CD4-positive, CD25-positive, alpha-beta regulatory T cell (primary cell): ENCODE measurements at regions not wholly inside any gene's neighbourhood (a gene's known extent, or its start where the extent isn't known, plus 50 kb on each side); places are given as distances from the start of the nearest gene placed in this dataset.

Source experiments
- ATAC-seq, 2 donors: fragments of 150-1000 bp; cut with Tn5 transposase; one replicate each; pipeline ENCODE4 v1.10.0; 2021; ENCODE audit warnings: low read depth in 2 of 2, moderate number of reproducible peaks in 2 of 2, moderate library complexity in 1 of 2
- DNase-seq, 3 donors: peaks; one replicate each; pipeline versions ENCODE4 v3.0.0 to v3.0.0-alpha.2; 2012 to 2022; ENCODE audit warnings: mixed read lengths in 1 of 3
- H3K27ac ChIP-seq: one replicate; pipeline ENCODE4 v1.7.0; 2013; ENCODE audit warnings: mild to moderate bottlenecking, low read length; ENCODE audit not compliant: insufficient read depth, poor library complexity, severe bottlenecking
- H3K27me3 ChIP-seq: one replicate; pipeline ENCODE4 v1.7.0; 2013; ENCODE audit warnings: low read length; ENCODE audit not compliant: control insufficient read depth, insufficient read depth
- H3K36me3 ChIP-seq: one replicate; pipeline ENCODE4 v1.7.0; 2013; ENCODE audit warnings: mild to moderate bottlenecking, low read length, moderate library complexity; ENCODE audit not compliant: control insufficient read depth, insufficient read depth
- H3K4me1 ChIP-seq: 2 replicates; pipeline ENCODE4 v1.7.0; 2013; ENCODE audit warnings: mild to moderate bottlenecking, low read length; ENCODE audit not compliant: insufficient read depth, control insufficient read depth, poor library complexity, severe bottlenecking
- H3K4me3 ChIP-seq: one replicate; pipeline ENCODE4 v1.7.0; 2013; ENCODE audit warnings: low read depth, mild to moderate bottlenecking, low read length, moderate library complexity
- H3K9me3 ChIP-seq, 2 experiments: 1 replicate in 1 of 2; 2 replicates in 1 of 2; pipeline ENCODE4 v1.7.0; 2013; ENCODE audit warnings: low read length in 2 of 2, mild to moderate bottlenecking in 1 of 2, moderate library complexity in 1 of 2; ENCODE audit not compliant: control insufficient read depth in 2 of 2
- H3K27ac Mint-ChIP-seq, 3 donors: one replicate each; pipeline ENCODE4 v1.8.0; 2020 to 2022; ENCODE audit warnings: mild to moderate bottlenecking in 3 of 3, mixed read lengths in 3 of 3, moderate library complexity in 2 of 3
- H3K27me3 Mint-ChIP-seq: one replicate; pipeline ENCODE4 v1.8.0; 2022; ENCODE audit warnings: mild to moderate bottlenecking, mixed read lengths
- H3K36me3 Mint-ChIP-seq: one replicate; pipeline ENCODE4 v1.8.0; 2020; ENCODE audit warnings: mixed read lengths
- H3K4me1 Mint-ChIP-seq, 4 donors: one replicate each; pipeline ENCODE4 v1.8.0; 2020 to 2022; ENCODE audit warnings: mixed read lengths in 4 of 4, mild to moderate bottlenecking in 1 of 4
- H3K4me3 Mint-ChIP-seq, 4 donors: one replicate each; pipeline ENCODE4 v1.8.0; 2020 to 2022; ENCODE audit warnings: mild to moderate bottlenecking in 4 of 4, mixed read lengths in 4 of 4, moderate library complexity in 3 of 4
- H3K9me3 Mint-ChIP-seq, 7 donors: one replicate each; pipeline ENCODE4 v1.8.0; 2020 to 2022; ENCODE audit warnings: mixed read lengths in 7 of 7, mild to moderate bottlenecking in 3 of 7, moderate library complexity in 2 of 7

- Mint-ChIP-seq H3K36me3 (peaks cover 18% of the 10 kb centered on the region), H3K9me3 (peaks cover 0 to 4% (median 0%) of the 10 kb centered on the region in 7 donors), H3K4me3 (no peak overlapping the region), H3K27ac (no peak overlapping the region), H3K4me1 (peaks cover 18 to 27% (median 20%) of the 10 kb centered on the region in 4 donors), H3K27me3 (no peaks in the 10 kb centered on the region)
- Histone ChIP-seq H3K4me3 (no peak overlapping the region), H3K27ac (no peak overlapping the region), H3K27me3 (no peaks in the 10 kb centered on the region), H3K9me3 (no peaks in the 10 kb centered on the region), H3K36me3 (peaks cover 2% of the 10 kb centered on the region), H3K4me1 (peaks cover 6% of the 10 kb centered on the region)
- ATAC-seq (no peak), DNase-seq (no peak)
These were observed 74.2 kb upstream of the TMEM168 start for GRCh38 chr7:112864380-112864779.

- no peaks in the 10 kb centered on the region for H3K9me3 ChIP-seq
- H3K36me3 ChIP-seq, result peaks cover 2% of the 10 kb centered on the region
- no peaks in the 10 kb centered on the region for H3K27me3 Mint-ChIP-seq
- H3K4me3 ChIP-seq, result no peak overlapping the region
- no peak for ATAC-seq
- no peak for DNase-seq
- H3K27me3 ChIP-seq, result no peaks in the 10 kb centered on the region
- H3K4me1 ChIP-seq, result no peaks in the 10 kb centered on the region
- peaks cover 3 to 11% (median 7%) of the 10 kb centered on the region in 4 donors for H3K4me1 Mint-ChIP-seq
- peaks cover 0 to 4% (median 0%) of the 10 kb centered on the region in 7 donors for H3K9me3 Mint-ChIP-seq
- H3K4me3 Mint-ChIP-seq, result no peak overlapping the region
- H3K27ac ChIP-seq, result no peak overlapping the region
- H3K27ac Mint-ChIP-seq, result no peak overlapping the region
- H3K36me3 Mint-ChIP-seq, result peaks cover 14% of the 10 kb centered on the region
These were observed 68.6 kb upstream of the TMEM168 start for GRCh38 chr7:112858838-112859237.

- Mint-ChIP-seq H3K36me3 (peaks cover 20% of the 10 kb centered on the region), H3K27me3 (no peaks in the 10 kb centered on the region), H3K4me3 (no peak overlapping the region), H3K27ac (no peak overlapping the region), H3K9me3 (no peaks in the 10 kb centered on the region), H3K4me1 (peaks cover 0 to 19% (median 9%) of the 10 kb centered on the region in 4 donors)
- Histone ChIP-seq H3K4me1 (no peaks in the 10 kb centered on the region), H3K27ac (no peak overlapping the region), H3K27me3 (no peaks in the 10 kb centered on the region), H3K9me3 (no peaks in the 10 kb centered on the region), H3K4me3 (no peak overlapping the region), H3K36me3 (peaks cover under 1% of the 10 kb centered on the region)
- DNase-seq (no peak), ATAC-seq (no peak)
These were observed 65.0 kb upstream of the TMEM168 start for GRCh38 chr7:112855227-112855626.

GRCh38 chr7:112854169-112854568 is 64.0 kb upstream of the TMEM168 start:
- no peak for DNase-seq
- Mint-ChIP-seq H3K9me3 (no peaks in the 10 kb centered on the region), H3K27me3 (no peaks in the 10 kb centered on the region), H3K4me3 (no peak overlapping the region), H3K36me3 (peaks cover 24% of the 10 kb centered on the region), H3K4me1 (peaks cover 0 to 19% (median 8%) of the 10 kb centered on the region in 4 donors), H3K27ac (no peak overlapping the region)
- Histone ChIP-seq H3K4me3 (no peak overlapping the region), H3K4me1 (no peaks in the 10 kb centered on the region), H3K36me3 (no peaks in the 10 kb centered on the region), H3K9me3 (no peaks in the 10 kb centered on the region), H3K27me3 (no peaks in the 10 kb centered on the region), H3K27ac (no peak overlapping the region)
- ATAC-seq, result no peak

- H3K27me3 ChIP-seq, result no peaks in the 10 kb centered on the region
- Mint-ChIP-seq H3K27ac (no peak overlapping the region), H3K27me3 (no peaks in the 10 kb centered on the region), H3K9me3 (no peaks in the 10 kb centered on the region), H3K36me3 (peaks cover 26% of the 10 kb centered on the region), H3K4me1 (peaks cover 0 to 19% (median 9%) of the 10 kb centered on the region in 4 donors), H3K4me3 (no peak overlapping the region)
- H3K36me3 ChIP-seq, result no peaks in the 10 kb centered on the region
- no peaks in the 10 kb centered on the region for H3K9me3 ChIP-seq
- no peak overlapping the region for H3K4me3 ChIP-seq
- H3K27ac ChIP-seq, result no peak overlapping the region
- ATAC-seq (no peak), DNase-seq (no peak)
- H3K4me1 ChIP-seq, result no peaks in the 10 kb centered on the region
These were observed 63.2 kb upstream of the TMEM168 start for GRCh38 chr7:112853422-112853821.

- no peaks in the 10 kb centered on the region for H3K4me1 ChIP-seq
- H3K9me3 ChIP-seq, result no peaks in the 10 kb centered on the region
- peaks cover under 1% of the 10 kb centered on the region for H3K36me3 ChIP-seq
- Mint-ChIP-seq H3K27ac (no peak overlapping the region), H3K4me3 (no peak overlapping the region), H3K27me3 (no peaks in the 10 kb centered on the region), H3K4me1 (peaks cover 20 to 55% (median 33%) of the 10 kb centered on the region in 4 donors), H3K36me3 (peaks cover 26% of the 10 kb centered on the region), H3K9me3 (peaks cover 0 to 13% (median 2%) of the 10 kb centered on the region in 7 donors)
- no peak overlapping the region for H3K27ac ChIP-seq
- no peak overlapping the region for H3K4me3 ChIP-seq
- H3K27me3 ChIP-seq, result no peaks in the 10 kb centered on the region
- no peak for DNase-seq
- no peak for ATAC-seq
These were observed 53.0 kb upstream of the TMEM168 start for GRCh38 chr7:112843151-112843550.
